Stomach (tissue), 4 donors: ENCODE measurements at regions not wholly inside any gene's neighbourhood (a gene's known extent, or its start where the extent isn't known, plus 50 kb on each side); places are given as distances from the start of the nearest gene placed in this dataset.

ENCODE experiments used
- CTCF ChIP-seq, 7 experiments: fragments of 450-650 bp in 4 of 7; fragments of 200-600 bp in 3 of 7; sonication (generic) in 3 of 7; IDR thresholded peaks; one replicate each; pipeline ENCODE4 v1.5.1; 2016 to 2019; ENCODE audit warnings: antibody characterized with exemption in 7 of 7, control low read depth in 2 of 7, mild to moderate bottlenecking in 1 of 7
- POLR2AphosphoS5 ChIP-seq, 3 donors: sonication (generic); formaldehyde crosslinking; IDR thresholded peaks; one replicate each; pipeline ENCODE4 v1.6.1; 2016; ENCODE audit warnings: antibody characterized with exemption in 3 of 3

- TF ChIP-seq POLR2AphosphoS5 (IDR thresholded peaks at IDR 0.05), result no peak
- TF ChIP-seq CTCF (IDR thresholded peaks at IDR 0.05), result no peak
Observed at GRCh38 chr3:132926098-132926497, 112.1 kb upstream of the TMEM108 start.
